GM19023 (cell line): ENCODE measurements at regions not wholly inside any gene's neighbourhood (a gene's known extent, or its start where the extent isn't known, plus 50 kb on each side); places are given as distances from the start of the nearest gene placed in this dataset.
"Not testable (repeated sequence)": the region's sequence is repeated elsewhere in the genome, so short reads cannot be mapped to it uniquely, and the experiment has no call there.

Experiments used
- ATAC-seq: cut with Tn5 transposase; IDR thresholded peaks from one replicate; pipeline ENCODE4 v1.9.1; 2021; ENCODE audit warnings: mild to moderate bottlenecking, moderate library complexity; ENCODE audit not compliant: unreplicated experiment

- ATAC-seq = not testable (repeated sequence)
Measured at GRCh38 chr1:146292940-146293936, 64.4 kb upstream of the NOTCH2NLA start.

GRCh38 chr1:146292424-146292823, 63.6 kb upstream of the NOTCH2NLA start:
- ATAC-seq = not testable (repeated sequence)

- ATAC-seq = not testable (repeated sequence)
Measured at GRCh38 chr1:146287881-146288280, 59.1 kb upstream of the NOTCH2NLA start.

GRCh38 chr1:146284760-146285159, 55.9 kb upstream of the NOTCH2NLA start:
- peak; percentile 61 for ATAC-seq

- peak; percentile 38 for ATAC-seq
Measured at GRCh38 chr1:146283527-146283880, 54.7 kb upstream of the NOTCH2NLA start.

- ATAC-seq = peak; percentile 71
Measured at GRCh38 chr1:146282807-146283526, 54.1 kb upstream of the NOTCH2NLA start.

GRCh38 chr1:146281522-146281921, 52.7 kb upstream of the NOTCH2NLA start:
- not testable (repeated sequence) for ATAC-seq

- not testable (repeated sequence) for ATAC-seq
Measured at GRCh38 chr1:146278758-146279157, 49.9 kb upstream of the NOTCH2NLA start.
